HEK293T (cell line): ENCODE measurements at regions not wholly inside any gene's neighbourhood (a gene's known extent, or its start where the extent isn't known, plus 50 kb on each side); places are given as distances from the start of the nearest gene placed in this dataset.
"Not testable (repeated sequence)": the region's sequence is repeated elsewhere in the genome, so short reads cannot be mapped to it uniquely, and the experiment has no call there.

ENCODE experiments used
- CTCF ChIA-PET: fragments of 350-600 bp; formaldehyde crosslinking; extraction: SDS; loops from one replicate; lab custom pipeline; 2021; ENCODE audit warnings: antibody characterized with exemption, inconsistent platforms; lab: Yijun Ruan, JAX
- POLR2A ChIA-PET: fragments of 350-600 bp; formaldehyde crosslinking; extraction: SDS; loops from one replicate; lab custom pipeline; 2020; ENCODE audit warnings: antibody characterized with exemption, inconsistent platforms; lab: Yijun Ruan, JAX
- DNase-seq: peaks from one replicate; pipeline ENCODE4 v3.0.0; 2012; ENCODE audit warnings: mixed read lengths; ENCODE audit errors: extremely low spot score
- ARNT ChIP-seq: fragments of 450-650 bp; IDR thresholded peaks from 2 replicates; pipeline ENCODE4 v1.6.1; 2017; ENCODE audit warnings: mild to moderate bottlenecking
- BHLHE40 ChIP-seq: fragments of 450-650 bp; IDR thresholded peaks from 2 replicates; pipeline ENCODE4 v1.6.1; 2016; ENCODE audit warnings: mild to moderate bottlenecking, moderate library complexity, borderline replicate concordance
- CTBP1 ChIP-seq: fragments of 450-650 bp; IDR thresholded peaks from 2 replicates; pipeline ENCODE4 v1.6.1; 2016; ENCODE audit warnings: borderline replicate concordance
- ELF4 ChIP-seq: fragments of 450-650 bp; IDR thresholded peaks from 2 replicates; pipeline ENCODE4 v1.6.1; 2017; ENCODE audit warnings: antibody characterized with exemption
- FOXA1 ChIP-seq: fragments of 450-650 bp; IDR thresholded peaks from 2 replicates; pipeline ENCODE4 v1.6.1; 2016; ENCODE audit warnings: mild to moderate bottlenecking
- FOXK2 ChIP-seq: fragments of 450-650 bp; IDR thresholded peaks from 2 replicates; pipeline ENCODE4 v1.6.1; 2016; ENCODE audit warnings: mild to moderate bottlenecking
- FOXM1 ChIP-seq: fragments of 450-650 bp; IDR thresholded peaks from 2 replicates; pipeline ENCODE4 v1.6.1; 2017; ENCODE audit warnings: mild to moderate bottlenecking, borderline replicate concordance
- HDGF ChIP-seq: fragments of 450-650 bp; IDR thresholded peaks from 2 replicates; pipeline ENCODE4 v1.6.1; 2017; ENCODE audit warnings: antibody characterized with exemption, borderline replicate concordance
- L3MBTL2 ChIP-seq: fragments of 450-650 bp; conservative IDR thresholded peaks from 2 replicates; pipeline ENCODE4 v1.6.1; 2016; ENCODE audit warnings: mild to moderate bottlenecking
- LEF1 ChIP-seq: fragments of 450-650 bp; IDR thresholded peaks from 2 replicates; pipeline ENCODE4 v1.6.1; 2017; ENCODE audit warnings: mild to moderate bottlenecking, borderline replicate concordance
- NFRKB ChIP-seq: fragments of 450-650 bp; IDR thresholded peaks from 2 replicates; pipeline ENCODE4 v1.6.1; 2016; ENCODE audit warnings: mild to moderate bottlenecking, moderate library complexity
- SP1 ChIP-seq: fragments of 450-650 bp; IDR thresholded peaks from 2 replicates; pipeline ENCODE4 v1.6.1; 2017
- SUZ12 ChIP-seq: fragments of 450-650 bp; IDR thresholded peaks from 2 replicates; pipeline ENCODE4 v1.6.1; 2016; ENCODE audit warnings: mild to moderate bottlenecking
- TARDBP ChIP-seq: fragments of 450-650 bp; IDR thresholded peaks from 2 replicates; pipeline ENCODE4 v1.6.1; 2016
- ZNF384 ChIP-seq: fragments of 450-650 bp; IDR thresholded peaks from 2 replicates; pipeline ENCODE4 v1.6.1; 2016
- TF ChIP-seq, protein P1 (sequence below): fragments of 450-650 bp; IDR thresholded peaks from 2 replicates; pipeline ENCODE4 v1.6.1; 2016

DNA sequence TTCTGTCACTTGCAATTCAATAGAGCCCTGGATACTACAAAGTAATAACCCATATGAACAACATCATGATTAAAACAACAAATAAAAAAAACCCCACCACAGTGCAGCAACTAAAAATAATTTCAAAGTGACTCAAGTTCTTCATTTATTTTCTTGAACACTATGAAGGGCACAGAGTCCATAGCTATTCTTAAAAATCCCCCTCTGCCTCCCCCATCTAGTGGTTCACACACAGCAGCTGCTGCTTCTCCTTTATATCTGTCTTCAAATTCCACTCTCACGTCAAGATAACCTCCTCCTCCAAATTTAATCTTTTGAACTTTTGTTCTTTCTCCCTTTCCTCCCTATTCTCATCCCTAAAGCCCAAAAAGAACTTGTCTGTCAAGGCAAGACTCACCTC, 591.3 kb downstream of the ZEB2 start:
- DNase-seq, result no peak
- CTCF ChIA-PET, result no interaction called here
- TF ChIP-seq FOXA1 (no peak), TARDBP (no peak), FOXM1 (no peak), HDGF (no peak), FOXK2 (no peak), SP1 (no peak), BHLHE40 (no peak), ELF4 (no peak), CTBP1 (no peak)
- TF ChIP-seq, protein P1, sequence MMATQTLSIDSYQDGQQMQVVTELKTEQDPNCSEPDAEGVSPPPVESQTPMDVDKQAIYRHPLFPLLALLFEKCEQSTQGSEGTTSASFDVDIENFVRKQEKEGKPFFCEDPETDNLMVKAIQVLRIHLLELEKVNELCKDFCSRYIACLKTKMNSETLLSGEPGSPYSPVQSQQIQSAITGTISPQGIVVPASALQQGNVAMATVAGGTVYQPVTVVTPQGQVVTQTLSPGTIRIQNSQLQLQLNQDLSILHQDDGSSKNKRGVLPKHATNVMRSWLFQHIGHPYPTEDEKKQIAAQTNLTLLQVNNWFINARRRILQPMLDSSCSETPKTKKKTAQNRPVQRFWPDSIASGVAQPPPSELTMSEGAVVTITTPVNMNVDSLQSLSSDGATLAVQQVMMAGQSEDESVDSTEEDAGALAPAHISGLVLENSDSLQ, result no peak
- POLR2A ChIA-PET, result no interaction called here

- TF ChIP-seq TARDBP (no peak), LEF1 (no peak), FOXM1 (no peak), L3MBTL2 (no peak), SP1 (no peak), FOXK2 (no peak), ARNT (no peak), SUZ12 (no peak), ZNF384 (no peak), CTBP1 (no peak)
- ChIA-PET POLR2A (no interaction called here), CTCF (no interaction called here)
- DNase-seq, result no peak
Observed at GRCh38 chr2:143928184-143928583, 591.7 kb downstream of the ZEB2 start.

- no peak for DNase-seq
- TF ChIP-seq ELF4, result no peak
- TF ChIP-seq SP1, result no peak
- TF ChIP-seq TARDBP, result no peak
- TF ChIP-seq LEF1, result no peak
- no peak for TF ChIP-seq BHLHE40
- TF ChIP-seq ARNT, result no peak
- TF ChIP-seq CTBP1, result no peak
- TF ChIP-seq HDGF, result no peak
- CTCF ChIA-PET, result no interaction called here
- POLR2A ChIA-PET, result no interaction called here
Observed at GRCh38 chr2:143926736-143927135, 593.2 kb downstream of the ZEB2 start.

DNA sequence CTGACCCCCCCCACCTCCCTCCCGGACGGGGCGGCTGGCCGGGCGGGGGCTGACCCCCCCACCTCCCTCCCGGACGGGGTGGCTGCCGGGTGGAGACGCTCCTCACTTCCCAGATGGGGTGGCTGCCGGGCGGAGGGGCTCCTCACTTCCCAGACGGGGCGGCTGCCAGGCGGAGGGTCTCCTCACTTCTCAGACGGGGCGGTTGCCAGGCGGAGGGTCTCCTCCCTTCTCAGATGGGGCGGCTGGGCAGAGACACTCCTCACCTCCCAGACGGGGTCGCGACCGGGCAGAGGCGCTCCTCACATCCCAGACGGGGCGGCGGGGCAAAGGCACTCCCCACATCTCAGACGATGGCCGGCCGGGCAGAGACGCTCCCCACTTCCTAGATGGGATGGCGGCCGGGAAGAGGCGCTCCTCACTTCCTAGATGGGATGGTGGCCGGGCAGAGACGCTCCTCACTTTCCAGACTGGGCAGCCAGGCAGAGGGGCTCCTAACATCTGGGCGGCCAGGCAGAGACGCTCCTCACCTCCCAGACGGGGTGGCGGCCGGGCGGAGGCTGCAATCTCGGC, 597.6 kb downstream of the ZEB2 start:
- POLR2A ChIA-PET, DNase-seq, CTCF ChIA-PET: not testable (repeated sequence)

GRCh38 chr2:143918465-143918989, 601.4 kb downstream of the ZEB2 start:
- DNase-seq, result no peak
- CTCF ChIA-PET, result no interaction called here
- TF ChIP-seq CTBP1, result no peak
- TF ChIP-seq HDGF, result no peak
- TF ChIP-seq FOXM1, result no peak
- no peak for TF ChIP-seq SUZ12
- TF ChIP-seq ARNT, result no peak
- TF ChIP-seq L3MBTL2, result no peak
- no peak for TF ChIP-seq FOXK2
- no peak for TF ChIP-seq LEF1
- no peak for TF ChIP-seq FOXA1
- POLR2A ChIA-PET, result no interaction called here

GRCh38 chr2:143916781-143917180, 603.1 kb downstream of the ZEB2 start:
- no peak for DNase-seq
- ChIA-PET CTCF (interaction anchor here (0.7 kb wide), 1 partner anchor 93 kb away, joined by 5 read pairs; no protein-coding TSS in a partner anchor), POLR2A (no interaction called here)
- TF ChIP-seq SUZ12, result no peak
- no peak for TF ChIP-seq ELF4
- TF ChIP-seq LEF1, result no peak
- TF ChIP-seq NFRKB, result no peak
- no peak for TF ChIP-seq FOXK2
- TF ChIP-seq FOXA1, result no peak
- no peak for TF ChIP-seq HDGF
- no peak for TF ChIP-seq FOXM1
- TF ChIP-seq SP1, result no peak
- TF ChIP-seq CTBP1, result no peak

GRCh38 chr2:143909577-143910353, 610.2 kb downstream of the ZEB2 start:
- ChIA-PET CTCF (no interaction called here), POLR2A (no interaction called here)
- no peak for TF ChIP-seq FOXK2
- TF ChIP-seq ZNF384, result no peak
- TF ChIP-seq BHLHE40, result no peak
- no peak for TF ChIP-seq LEF1
- TF ChIP-seq FOXA1, result no peak
- TF ChIP-seq CTBP1, result no peak
- no peak for TF ChIP-seq L3MBTL2
- no peak for TF ChIP-seq ARNT
- TF ChIP-seq HDGF, result no peak
- no peak for TF ChIP-seq ELF4
- TF ChIP-seq, protein P1, result no peak
- TF ChIP-seq TARDBP, result no peak
- TF ChIP-seq SUZ12, result no peak
- DNase-seq, result no peak
